OCI-LY3 (cell line): ENCODE measurements at regions not wholly inside any gene's neighbourhood (a gene's known extent, or its start where the extent isn't known, plus 50 kb on each side); places are given as distances from the start of the nearest gene placed in this dataset.

Experiments used
- H2AFZ ChIP-seq: fragments of 200-600, 300-600 bp; shearing (Covaris generic); 2 replicates; pipeline ENCODE4 v1.6.0; 2014; ENCODE audit warnings: antibody characterized with exemption, low read depth, low read length
- H3K27ac ChIP-seq: fragments of 200-600, 300-600 bp; sonication (generic); 2 replicates; pipeline ENCODE4 v1.5.1; 2014; ENCODE audit warnings: mild to moderate bottlenecking, low read length, moderate library complexity, mixed read lengths
- H3K27me3 ChIP-seq: fragments of 200-600, 300-600 bp; sonication (generic); 2 replicates; pipeline ENCODE4 v1.6.1; 2014; ENCODE audit warnings: low read depth, low read length, mixed read lengths
- H3K36me3 ChIP-seq: fragments of 200-600, 300-600 bp; sonication (generic); replicated peaks from 2 replicates; pipeline ENCODE3; 2014; ENCODE audit warnings: low read depth, low read length, mixed read lengths
- H3K4me1 ChIP-seq: fragments of 300-600, 200-600 bp; sonication (generic); 2 replicates; pipeline ENCODE4 v1.6.1; 2014; ENCODE audit warnings: low read length, mixed read lengths
- H3K4me2 ChIP-seq: fragments of 200-600, 300-600 bp; sonication (generic); 2 replicates; pipeline ENCODE4 v1.6.1; 2014; ENCODE audit warnings: low read length, mixed read lengths
- H3K4me3 ChIP-seq: fragments of 300-600, 200-600 bp; sonication (generic); 2 replicates; pipeline ENCODE4 v1.5.1; 2014; ENCODE audit warnings: antibody characterized with exemption, mild to moderate bottlenecking, low read length, moderate library complexity
- H3K79me2 ChIP-seq: fragments of 300-600, 200-600 bp; shearing (Covaris generic); 2 replicates; pipeline ENCODE4 v1.6.1; 2014; ENCODE audit warnings: mild to moderate bottlenecking, low read length, mixed read lengths
- H3K9ac ChIP-seq: fragments of 300-600, 200-600 bp; shearing (Covaris generic); 2 replicates; pipeline ENCODE4 v1.6.0; 2014; ENCODE audit warnings: mild to moderate bottlenecking, low read length, moderate library complexity
- H3K9me3 ChIP-seq: fragments of 200-600, 300-600 bp; shearing (Covaris generic); 2 replicates; pipeline ENCODE4 v1.6.1; 2014; ENCODE audit warnings: low read length, mixed read lengths; ENCODE audit not compliant: insufficient read depth
- H4K20me1 ChIP-seq: fragments of 200-600, 300-600 bp; sonication (generic); 2 replicates; pipeline ENCODE4 v1.6.1; 2016; ENCODE audit warnings: low read length, mixed read lengths; ENCODE audit not compliant: insufficient read depth
- CTCF ChIP-seq: fragments of 200-600, 300-600 bp; sonication (generic); IDR thresholded peaks from 2 replicates; pipeline ENCODE4 v1.5.1; 2014; ENCODE audit warnings: antibody characterized with exemption, low read length, low read depth
- EZH2phosphoT487 ChIP-seq: fragments of 200-600 bp; shearing (Covaris generic); IDR thresholded peaks from 2 replicates; pipeline ENCODE4 v1.6.1; 2018; ENCODE audit warnings: antibody characterized with exemption, mixed run types, low read depth

GRCh38 chr16:64240586-64240985 is 881.3 kb downstream of the CDH11 start:
- no peaks in the 10 kb centered on the region for H3K36me3 ChIP-seq
- H2AFZ ChIP-seq, result no peak overlapping the region
- H3K27ac ChIP-seq, result no peak overlapping the region
- H3K9ac ChIP-seq, result no peak overlapping the region
- H3K27me3 ChIP-seq, result no peaks in the 10 kb centered on the region
- H3K4me1 ChIP-seq, result no peaks in the 10 kb centered on the region
- no peaks in the 10 kb centered on the region for H3K9me3 ChIP-seq
- H3K4me2 ChIP-seq, result no peak overlapping the region
- TF ChIP-seq EZH2phosphoT487 (no peak), CTCF (no peak)
- H4K20me1 ChIP-seq, result no peaks in the 10 kb centered on the region
- no peak overlapping the region for H3K4me3 ChIP-seq
- H3K79me2 ChIP-seq, result no peaks in the 10 kb centered on the region

GRCh38 chr16:64238571-64238970 is 883.3 kb downstream of the CDH11 start:
- Histone ChIP-seq H3K4me1 (no peaks in the 10 kb centered on the region), H3K4me2 (no peak overlapping the region), H3K36me3 (no peaks in the 10 kb centered on the region), H3K4me3 (no peak overlapping the region), H3K27me3 (no peaks in the 10 kb centered on the region), H2AFZ (no peak overlapping the region), H3K79me2 (no peaks in the 10 kb centered on the region), H3K9ac (no peak overlapping the region), H3K9me3 (no peaks in the 10 kb centered on the region), H3K27ac (no peak overlapping the region), H4K20me1 (no peaks in the 10 kb centered on the region)
- TF ChIP-seq EZH2phosphoT487 (no peak), CTCF (no peak)

GRCh38 chr16:64236316-64236715 is 885.5 kb downstream of the CDH11 start:
- H3K4me3 ChIP-seq, result no peak overlapping the region
- H3K4me2 ChIP-seq, result no peak overlapping the region
- no peaks in the 10 kb centered on the region for H4K20me1 ChIP-seq
- no peak overlapping the region for H2AFZ ChIP-seq
- no peaks in the 10 kb centered on the region for H3K4me1 ChIP-seq
- H3K27me3 ChIP-seq, result no peaks in the 10 kb centered on the region
- TF ChIP-seq CTCF (no peak), EZH2phosphoT487 (no peak)
- no peaks in the 10 kb centered on the region for H3K36me3 ChIP-seq
- H3K9ac ChIP-seq, result no peak overlapping the region
- H3K27ac ChIP-seq, result no peak overlapping the region
- no peaks in the 10 kb centered on the region for H3K79me2 ChIP-seq
- no peaks in the 10 kb centered on the region for H3K9me3 ChIP-seq

GRCh38 chr16:64234200-64234599 is 887.7 kb downstream of the CDH11 start:
- H3K27me3 ChIP-seq, result no peaks in the 10 kb centered on the region
- H3K4me3 ChIP-seq, result no peak overlapping the region
- H3K27ac ChIP-seq, result no peak overlapping the region
- TF ChIP-seq CTCF (no peak), EZH2phosphoT487 (no peak)
- H3K79me2 ChIP-seq, result no peaks in the 10 kb centered on the region
- no peaks in the 10 kb centered on the region for H3K9me3 ChIP-seq
- no peaks in the 10 kb centered on the region for H3K36me3 ChIP-seq
- no peaks in the 10 kb centered on the region for H4K20me1 ChIP-seq
- H3K4me2 ChIP-seq, result no peak overlapping the region
- no peaks in the 10 kb centered on the region for H3K4me1 ChIP-seq
- H2AFZ ChIP-seq, result no peak overlapping the region
- no peak overlapping the region for H3K9ac ChIP-seq
